ENCODE measurements at regions not wholly inside any gene's neighbourhood (a gene's known extent, or its start where the extent isn't known, plus 50 kb on each side); places are given as distances from the start of the nearest gene placed in this dataset.
"Not testable (repeated sequence)": the region's sequence is repeated elsewhere in the genome, so short reads cannot be mapped to it uniquely, and the experiment has no call there.

DNA sequence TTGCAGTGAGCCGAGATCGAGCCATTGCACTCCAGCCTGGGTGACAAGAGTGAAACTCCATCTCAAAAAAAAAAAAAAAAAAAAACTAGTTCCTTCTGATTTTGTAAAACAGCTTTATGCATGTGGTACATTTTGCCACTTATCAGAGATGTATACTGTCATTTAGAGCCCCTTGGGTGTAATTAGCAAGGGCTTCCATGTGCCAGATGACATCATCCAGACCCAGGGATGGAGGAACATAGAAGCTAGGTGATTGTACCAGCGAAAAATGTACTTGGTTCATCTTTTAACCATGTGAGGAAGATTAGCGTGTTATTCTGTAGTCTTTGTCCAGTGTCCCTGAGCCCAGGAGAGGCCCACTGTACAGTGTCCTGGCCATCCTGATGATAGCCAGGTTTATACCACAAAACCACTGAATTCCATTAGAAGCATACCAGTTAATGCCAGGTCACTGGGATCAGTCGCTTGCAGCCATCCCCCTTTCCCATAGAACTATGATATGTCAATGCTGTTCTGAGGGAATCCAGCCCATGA, 239.3 kb upstream of the SGCD start:
- DNase-seq (ENCODE audit: low read depth) = no peak

DNA sequence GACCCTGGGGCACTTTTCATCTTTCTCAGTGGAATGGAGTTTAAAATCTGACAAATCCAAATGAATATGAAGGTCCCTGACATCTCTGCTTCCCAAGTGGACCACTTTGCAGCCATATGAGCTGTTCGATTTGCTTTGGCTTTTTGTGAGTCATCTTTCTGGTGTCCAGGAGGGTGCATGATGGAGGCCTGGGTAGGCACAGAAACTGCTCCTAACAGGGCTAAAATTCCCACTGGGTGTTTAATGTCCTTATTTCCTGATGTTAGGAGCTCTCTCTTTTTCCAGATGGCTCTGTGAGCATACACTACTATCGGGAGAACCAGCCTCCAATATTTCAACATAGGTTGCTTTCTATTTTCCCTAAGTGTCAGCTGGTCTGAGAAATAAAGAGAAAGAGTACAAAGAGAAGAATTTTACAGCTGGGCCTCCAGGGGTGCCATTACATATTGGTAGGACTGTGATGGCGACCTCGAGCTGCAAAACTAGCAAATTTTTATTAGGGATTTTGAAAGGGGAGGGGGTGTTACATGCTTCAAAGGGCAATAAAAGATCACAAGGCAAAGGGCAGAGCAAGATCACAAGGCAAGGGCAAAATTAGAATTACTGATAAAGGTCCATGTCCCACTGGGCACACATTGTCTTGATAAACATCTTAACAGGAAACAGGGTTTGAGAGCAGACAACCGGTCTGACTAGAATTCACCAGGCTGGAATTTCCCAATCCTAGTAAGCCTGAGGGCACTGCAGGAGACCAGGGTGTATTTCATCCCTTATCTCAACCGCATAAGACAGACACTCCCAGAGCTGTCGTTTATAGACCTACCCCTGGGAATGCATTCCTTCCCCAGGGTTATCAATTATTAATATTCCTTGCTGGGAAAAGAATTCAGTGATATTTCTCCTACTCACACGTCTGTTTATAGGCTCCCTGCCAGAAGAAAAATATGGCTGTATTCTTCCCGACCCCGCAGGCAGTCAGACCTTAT, 236.7 kb upstream of the SGCD start:
- not testable (repeated sequence) for DNase-seq (ENCODE audit: low read depth)

DNA sequence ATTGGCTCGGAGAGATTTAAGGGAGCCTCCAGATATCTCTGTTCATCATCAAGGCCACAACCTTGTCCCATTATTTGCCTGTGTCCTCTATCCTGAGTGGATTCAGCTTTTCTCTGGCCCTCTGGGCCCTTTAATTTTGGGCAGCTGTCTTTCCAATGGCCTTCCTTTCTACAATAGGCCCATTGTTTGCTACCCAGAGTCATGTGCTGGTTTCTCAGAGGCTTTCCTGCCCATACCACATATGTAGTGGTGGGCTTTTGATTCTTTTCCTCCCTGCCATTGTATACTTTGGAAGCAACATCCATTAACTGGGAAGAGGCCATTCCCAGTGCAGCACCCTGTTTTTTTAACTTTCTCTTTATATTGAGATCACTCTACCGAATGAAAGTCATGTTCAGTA, 233.9 kb upstream of the SGCD start:
- DNase-seq (ENCODE audit: low read depth) = no peak

- no peak for DNase-seq (ENCODE audit: low read depth)
These were observed 233.0 kb upstream of the SGCD start for GRCh38 chr5:156094001-156094400.

DNA sequence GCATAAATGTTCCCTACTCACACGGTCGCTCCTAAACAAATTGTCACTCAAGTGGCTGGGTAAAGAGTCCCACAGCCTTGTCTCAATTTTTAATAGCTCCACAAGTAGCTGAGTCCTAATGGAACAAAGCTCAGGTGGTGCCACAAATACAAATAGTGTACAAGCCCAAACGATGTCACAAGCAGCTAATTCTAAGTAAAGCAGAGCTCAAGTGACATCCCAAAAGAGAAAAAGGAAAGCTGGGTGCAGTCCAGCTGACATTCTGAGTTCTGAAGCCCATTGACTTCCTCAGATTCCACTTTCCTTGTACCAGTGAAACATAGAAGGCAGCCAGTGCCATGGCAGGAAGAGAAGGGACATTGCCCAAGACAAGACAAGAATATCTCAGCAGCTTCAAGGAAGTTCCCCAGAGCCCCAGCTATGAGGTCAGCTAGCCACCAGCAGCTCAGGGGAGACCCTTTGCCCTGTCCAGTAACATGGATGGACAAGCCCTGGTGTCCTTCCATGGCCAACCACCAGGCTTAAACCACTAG, 231.2 kb upstream of the SGCD start:
- DNase-seq (ENCODE audit: low read depth) = no peak

DNA sequence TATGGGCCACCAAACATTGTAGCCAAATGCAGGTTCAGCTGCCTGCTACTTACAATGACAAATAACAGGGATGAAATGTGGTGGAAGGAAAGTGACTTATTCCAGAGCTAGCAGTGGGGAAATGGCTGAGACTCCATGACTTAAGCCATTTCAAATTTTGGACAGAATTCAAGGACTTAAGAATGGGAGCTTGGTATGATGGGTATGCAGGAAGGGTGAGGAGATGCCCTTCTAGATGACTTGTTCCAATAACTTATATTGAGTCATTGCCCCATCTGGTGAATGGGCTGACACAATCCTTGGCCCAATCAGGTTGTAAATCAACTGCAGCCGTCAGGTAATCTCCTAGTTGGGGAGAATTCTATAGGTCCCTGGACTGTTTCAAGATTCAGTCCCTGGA, 230.7 kb upstream of the SGCD start:
- DNase-seq (ENCODE audit: low read depth) = no peak

DNA sequence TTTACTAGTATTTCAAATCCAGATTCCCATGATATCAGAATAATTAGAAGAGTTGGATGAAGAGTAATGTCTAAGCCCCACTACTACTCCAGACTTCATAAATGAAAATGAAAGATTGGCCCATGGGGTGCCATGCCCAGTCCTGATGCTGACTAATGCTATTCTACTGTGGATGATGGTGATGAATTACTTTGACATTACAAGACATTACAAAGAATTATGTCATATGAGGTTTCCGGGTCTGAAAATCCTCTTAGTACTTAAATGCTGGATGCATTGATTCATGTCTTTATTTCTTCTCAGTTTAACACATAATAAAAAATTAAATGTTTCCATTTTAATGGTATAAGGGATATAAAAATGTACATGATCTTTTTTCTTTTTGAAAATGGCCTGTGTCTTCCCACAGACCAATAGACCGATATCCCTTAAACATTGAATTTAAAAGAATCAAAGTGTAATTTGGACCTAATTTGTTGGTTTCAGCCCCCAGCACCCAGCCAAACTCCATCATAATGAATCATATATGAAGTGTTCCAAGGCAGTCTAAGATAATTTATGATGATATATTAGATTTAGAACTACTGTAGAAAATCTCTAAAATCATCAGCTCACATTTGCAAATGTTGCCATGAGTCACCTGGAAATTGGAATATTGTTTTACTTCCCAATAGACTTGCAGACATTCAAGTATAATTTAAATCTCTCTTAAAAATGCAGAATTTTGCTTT, 223.6 kb upstream of the SGCD start:
- DNase-seq (ENCODE audit: low read depth) = no peak

DNA sequence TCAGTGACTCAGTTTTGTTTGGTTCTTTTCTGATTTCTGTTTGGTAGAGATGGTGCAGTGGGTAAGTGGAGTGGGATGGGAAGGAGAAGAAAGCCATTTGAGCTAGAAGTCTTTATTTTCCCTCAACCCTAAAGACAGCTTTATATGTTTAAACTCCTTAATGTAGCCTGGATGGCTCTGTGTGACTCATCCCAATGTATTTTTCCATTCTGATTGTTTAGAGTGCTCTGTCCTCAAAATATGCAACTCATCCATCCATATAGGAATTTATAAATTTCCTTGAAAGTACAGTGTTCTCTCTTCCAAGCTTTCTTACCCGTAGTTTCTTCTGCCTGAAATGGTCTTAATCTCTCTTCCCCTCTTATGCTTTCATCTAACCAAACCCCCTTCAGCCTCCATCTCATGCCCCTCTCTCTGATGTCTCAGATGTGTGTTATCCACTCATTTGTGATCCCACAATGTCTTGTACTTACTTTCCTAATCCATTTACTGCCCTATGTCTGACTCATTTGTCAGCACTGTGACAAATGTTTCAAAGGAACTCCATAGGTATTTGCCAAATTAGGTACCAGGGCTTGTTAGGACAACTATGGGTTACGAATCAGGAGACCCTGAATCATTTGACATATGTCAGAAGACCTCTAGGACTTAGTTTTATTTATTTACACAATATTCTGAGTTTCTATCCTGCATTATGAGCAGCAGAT, 217.5 kb upstream of the SGCD start:
- DNase-seq (ENCODE audit: low read depth) = no peak

GRCh38 chr5:156119692-156120091, 207.3 kb upstream of the SGCD start:
- DNase-seq (ENCODE audit: low read depth) = no peak

DNA sequence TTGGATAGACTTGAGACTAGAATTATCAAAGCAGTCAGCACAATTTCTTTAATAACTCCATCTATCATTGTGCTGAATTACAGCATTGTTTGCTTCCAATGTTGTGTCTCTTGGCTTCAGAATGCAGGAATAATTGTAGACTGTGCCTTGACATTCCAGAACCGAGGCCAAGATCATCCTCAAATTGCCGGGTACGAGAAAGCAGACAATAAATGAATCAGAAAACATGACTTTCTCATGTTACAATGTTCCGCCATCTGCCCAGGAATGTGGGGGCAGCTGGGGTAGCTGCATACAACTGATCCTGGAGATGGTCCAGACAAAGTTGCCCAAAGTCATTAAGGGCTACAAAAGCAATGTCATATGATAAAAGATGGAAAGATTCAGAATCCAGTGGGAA, 206.2 kb upstream of the SGCD start:
- no peak for DNase-seq (ENCODE audit: low read depth)

GRCh38 chr5:156121234-156121633, 205.7 kb upstream of the SGCD start:
- DNase-seq (ENCODE audit: low read depth) = no peak

DNA sequence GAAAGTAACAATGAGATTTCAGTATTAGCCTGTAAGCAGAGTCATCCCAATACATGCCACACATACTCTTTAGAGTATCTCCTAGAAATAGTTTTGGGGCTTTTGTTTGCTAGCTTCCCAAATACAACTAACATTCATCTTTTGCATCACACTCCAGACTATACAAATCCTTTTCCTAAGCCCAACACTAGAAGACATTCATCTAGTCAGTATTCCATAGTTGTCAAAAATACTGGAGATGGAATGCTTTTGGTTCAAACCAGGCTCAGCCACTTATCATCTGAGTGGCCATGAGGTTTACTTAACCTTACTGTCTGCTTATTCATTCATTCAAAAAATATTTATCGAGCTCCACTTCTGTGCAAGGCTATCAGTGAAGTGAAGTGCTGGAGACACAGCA, 205.1 kb upstream of the SGCD start:
- no peak for DNase-seq (ENCODE audit: low read depth)

DNA sequence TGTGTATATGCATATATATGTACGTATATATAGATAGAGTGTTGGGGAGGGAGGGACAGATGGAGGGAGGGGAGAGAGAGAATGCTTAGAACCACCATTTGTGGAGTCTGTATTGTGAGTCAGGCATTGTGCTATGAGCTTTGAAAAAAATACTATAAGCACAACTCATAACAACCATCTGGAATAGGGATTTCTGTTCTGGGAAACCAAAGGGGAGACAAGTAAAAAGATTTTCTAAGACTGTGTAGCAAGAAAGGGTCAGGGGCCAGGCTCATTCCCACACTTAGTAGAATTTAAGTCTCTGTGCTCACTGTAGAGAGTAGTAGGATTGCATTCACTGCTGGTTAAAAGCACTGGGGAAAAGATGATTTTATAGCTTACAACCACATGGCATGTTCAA, 202.3 kb upstream of the SGCD start:
- no peak for DNase-seq (ENCODE audit: low read depth)

DNA sequence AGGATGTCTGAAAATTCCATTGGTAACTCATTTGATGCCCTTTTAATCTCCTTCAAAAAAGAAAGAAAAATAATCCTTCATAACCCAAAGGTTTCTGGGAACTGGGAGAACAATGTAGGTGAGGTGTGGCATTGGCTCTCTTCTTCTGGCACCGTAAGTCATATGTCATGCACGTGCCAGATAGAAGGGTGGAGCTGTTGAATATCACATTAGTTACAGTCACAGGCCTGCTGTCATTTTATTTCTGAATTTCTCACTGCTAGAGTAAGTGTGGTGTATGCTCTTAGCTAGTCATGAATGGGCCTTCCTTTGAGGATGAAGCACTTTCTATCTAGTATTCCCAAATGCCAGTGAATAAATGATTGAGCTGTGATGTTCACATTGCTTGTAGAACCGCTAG, 201.8 kb upstream of the SGCD start:
- no peak for DNase-seq (ENCODE audit: low read depth)

GRCh38 chr5:156126716-156127115, 200.2 kb upstream of the SGCD start:
- DNase-seq (ENCODE audit: low read depth) = no peak

- no peak for DNase-seq (ENCODE audit: low read depth)
These were observed 198.9 kb upstream of the SGCD start for GRCh38 chr5:156128026-156128425.

- DNase-seq (ENCODE audit: low read depth) = no peak
These were observed 192.7 kb upstream of the SGCD start for GRCh38 chr5:156134216-156134615.

- no peak for DNase-seq (ENCODE audit: low read depth)
These were observed 191.4 kb upstream of the SGCD start for GRCh38 chr5:156135531-156135930.

- no peak for DNase-seq (ENCODE audit: low read depth)
These were observed 189.7 kb upstream of the SGCD start for GRCh38 chr5:156137071-156137869.

DNA sequence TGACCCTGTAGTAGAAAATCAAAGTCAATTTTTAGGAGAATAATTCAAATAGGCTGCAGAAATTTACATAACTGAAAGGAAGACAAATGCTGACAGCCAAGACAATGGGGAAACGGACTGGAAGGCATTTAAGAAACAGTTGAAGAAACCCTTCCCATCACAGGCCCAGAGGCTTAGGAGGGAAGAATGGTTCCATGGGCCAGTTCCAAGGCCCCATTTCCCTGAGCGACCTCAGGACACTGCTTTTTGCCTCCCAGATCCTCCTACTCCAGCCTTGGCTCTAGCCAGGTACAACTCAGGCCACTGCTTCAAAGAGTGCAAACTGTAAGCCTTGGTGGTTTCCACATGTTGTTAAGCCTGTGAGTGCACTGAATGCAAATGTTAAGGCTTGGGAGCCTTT, 184.1 kb upstream of the SGCD start:
- DNase-seq (ENCODE audit: low read depth) = no peak

GRCh38 chr5:156147261-156147943, 179.6 kb upstream of the SGCD start:
- no peak for DNase-seq (ENCODE audit: low read depth)
